ENCODE measurements at regions not wholly inside any gene's neighbourhood (a gene's known extent, or its start where the extent isn't known, plus 50 kb on each side); places are given as distances from the start of the nearest gene placed in this dataset.

- TF ChIP-seq TCF7L2 (IDR thresholded peaks at IDR 0.05; ENCODE audit: borderline replicate concordance, extremely low read depth, insufficient read depth, insufficient read length) (no peak), CTCF (IDR thresholded peaks at IDR 0.05 in 2 of 3, conservative IDR thresholded peaks at IDR 0.05 in 1 of 3; ENCODE audit: borderline replicate concordance in 1 of 3, insufficient read depth in 1 of 3, low read depth in 2 of 3, low read length in 2 of 3) (no peak), RAD21 (IDR thresholded peaks at IDR 0.05; ENCODE audit: low read depth) (no peak), POLR2A (IDR thresholded peaks at IDR 0.05; ENCODE audit: borderline replicate concordance, extremely low read depth, insufficient read depth, insufficient read length) (no peak), ZBTB33 (IDR thresholded peaks at IDR 0.05; ENCODE audit: extremely low read depth, insufficient replicate concordance, low read length) (no peak), EZH2 (IDR thresholded peaks at IDR 0.05) (no peak), SIN3A (IDR thresholded peaks at IDR 0.05; ENCODE audit: low read depth) (no peak), SP1 (IDR thresholded peaks at IDR 0.05; ENCODE audit: low read depth) (no peak), ATF3 (IDR thresholded peaks at IDR 0.05) (no peak), FOSL1 (IDR thresholded peaks at IDR 0.05; ENCODE audit: low read depth) (no peak), POLR2AphosphoS5 (IDR thresholded peaks at IDR 0.05; ENCODE audit: low read depth, low read length) (no peak), CEBPB (IDR thresholded peaks at IDR 0.05; ENCODE audit: low read depth) (no peak), ZNF274 (IDR thresholded peaks at IDR 0.05; ENCODE audit: low read depth, low read length) (no peak)
Measured at GRCh38 chr3:23083701-23084100, 119.4 kb upstream of the UBE2E2 start.
